Peyer's patch (tissue), 4 donors: ENCODE measurements at regions not wholly inside any gene's neighbourhood (a gene's known extent, or its start where the extent isn't known, plus 50 kb on each side); places are given as distances from the start of the nearest gene placed in this dataset.

Experiments
- DNase-seq, 3 donors: peaks; one replicate each; pipeline ENCODE4 v3.0.0-alpha.2; 2017 to 2019
- H3K27ac ChIP-seq, 4 donors: fragments of 200-600 bp; sonication (generic); one replicate each; pipeline ENCODE4 v1.5.1; 2016 to 2019
- H3K27me3 ChIP-seq, 2 donors: fragments of 200-600 bp; sonication (generic); one replicate each; pipeline ENCODE4 v1.5.1; 2019
- H3K36me3 ChIP-seq, 3 donors: fragments of 200-600 bp; sonication (generic); one replicate each; pipeline ENCODE4 v1.5.1; 2016 to 2019
- H3K4me1 ChIP-seq, 4 donors: fragments of 200-600 bp; sonication (generic); one replicate each; pipeline ENCODE4 v1.5.1; 2016 to 2019
- H3K4me3 ChIP-seq, 4 donors: fragments of 200-600 bp; sonication (generic); 1 replicate in 3 of 4; 2 replicates in 1 of 4; pipeline ENCODE4 v1.5.1; 2016 to 2019; ENCODE audit warnings: mild to moderate bottlenecking in 1 of 4
- H3K9me3 ChIP-seq, 4 donors: fragments of 200-600 bp; sonication (generic); one replicate each; pipeline ENCODE4 v1.5.1; 2016 to 2019; ENCODE audit warnings: mild to moderate bottlenecking in 1 of 4
- CTCF ChIP-seq, 6 experiments: fragments of 450-650 bp in 4 of 6; fragments of 200-600 bp in 2 of 6; sonication (generic) in 1 of 6; IDR thresholded peaks; one replicate each; pipeline ENCODE4 v1.5.1; 2017 to 2019; ENCODE audit warnings: antibody characterized with exemption in 6 of 6, mild to moderate bottlenecking in 3 of 6, moderate library complexity in 1 of 6
- POLR2A ChIP-seq, 2 donors: fragments of 450-650 bp; IDR thresholded peaks; one replicate each; pipeline ENCODE4 v1.5.1; 2017; ENCODE audit warnings: antibody characterized with exemption in 2 of 2, mild to moderate bottlenecking in 2 of 2, moderate library complexity in 2 of 2

GRCh38 chr1:209458921-209459320 lies 124.6 kb upstream of the CAMK1G start:
- Histone ChIP-seq H3K4me3 (no peak overlapping the region), H3K36me3 (no peaks in the 10 kb centered on the region), H3K9me3 (peaks cover 0 to 6% (median 0%) of the 10 kb centered on the region in 4 donors), H3K27me3 (no peaks in the 10 kb centered on the region), H3K27ac (no peak overlapping the region), H3K4me1 (no peaks in the 10 kb centered on the region)
- no peak for TF ChIP-seq POLR2A (IDR thresholded peaks at IDR 0.05)
- TF ChIP-seq CTCF (IDR thresholded peaks at IDR 0.05) = no peak
- DNase-seq = no peak

GRCh38 chr1:209461168-209461567 lies 122.3 kb upstream of the CAMK1G start:
- Histone ChIP-seq H3K27me3 (no peaks in the 10 kb centered on the region), H3K27ac (no peak overlapping the region), H3K4me1 (no peaks in the 10 kb centered on the region), H3K4me3 (no peak overlapping the region), H3K36me3 (no peaks in the 10 kb centered on the region), H3K9me3 (peaks cover 0 to 6% (median 0%) of the 10 kb centered on the region in 4 donors)
- TF ChIP-seq POLR2A (IDR thresholded peaks at IDR 0.05) (no peak), CTCF (IDR thresholded peaks at IDR 0.05) (no peak)
- DNase-seq = no peak

GRCh38 chr1:209462433-209462832 lies 121.1 kb upstream of the CAMK1G start:
- H3K36me3 ChIP-seq = no peaks in the 10 kb centered on the region
- no peak for TF ChIP-seq CTCF (IDR thresholded peaks at IDR 0.05)
- TF ChIP-seq POLR2A (IDR thresholded peaks at IDR 0.05) = no peak
- H3K4me3 ChIP-seq = no peak overlapping the region
- peaks cover 0 to 6% (median 0%) of the 10 kb centered on the region in 4 donors for H3K9me3 ChIP-seq
- no peaks in the 10 kb centered on the region for H3K27me3 ChIP-seq
- DNase-seq = no peak
- no peaks in the 10 kb centered on the region for H3K4me1 ChIP-seq
- no peak overlapping the region for H3K27ac ChIP-seq

- Histone ChIP-seq H3K4me1 (no peaks in the 10 kb centered on the region), H3K36me3 (no peaks in the 10 kb centered on the region), H3K27me3 (no peaks in the 10 kb centered on the region), H3K27ac (no peak overlapping the region), H3K9me3 (peaks cover 0 to 6% (median 0%) of the 10 kb centered on the region in 4 donors), H3K4me3 (no peak overlapping the region)
- TF ChIP-seq CTCF (IDR thresholded peaks at IDR 0.05) (no peak), POLR2A (IDR thresholded peaks at IDR 0.05) (no peak)
- no peak for DNase-seq
These were observed 120.1 kb upstream of the CAMK1G start for GRCh38 chr1:209463441-209463840.

GRCh38 chr1:209473025-209473424 lies 110.5 kb upstream of the CAMK1G start:
- no peak overlapping the region for H3K4me3 ChIP-seq
- H3K9me3 ChIP-seq = peaks cover 0 to 3% (median 0%) of the 10 kb centered on the region in 4 donors
- H3K27ac ChIP-seq = no peak overlapping the region
- no peaks in the 10 kb centered on the region for H3K36me3 ChIP-seq
- no peaks in the 10 kb centered on the region for H3K27me3 ChIP-seq
- DNase-seq = no peak
- TF ChIP-seq POLR2A (IDR thresholded peaks at IDR 0.05) (no peak), CTCF (IDR thresholded peaks at IDR 0.05) (no peak)
- H3K4me1 ChIP-seq = no peaks in the 10 kb centered on the region

GRCh38 chr1:209480345-209480744 lies 103.2 kb upstream of the CAMK1G start:
- TF ChIP-seq CTCF (IDR thresholded peaks at IDR 0.05) = no peak
- no peak for DNase-seq
- no peak overlapping the region for H3K27ac ChIP-seq
- no peaks in the 10 kb centered on the region for H3K9me3 ChIP-seq
- H3K4me1 ChIP-seq = no peaks in the 10 kb centered on the region
- no peak overlapping the region for H3K4me3 ChIP-seq
- no peaks in the 10 kb centered on the region for H3K36me3 ChIP-seq
- H3K27me3 ChIP-seq = no peaks in the 10 kb centered on the region
